ENCODE measurements at regions not wholly inside any gene's neighbourhood (a gene's known extent, or its start where the extent isn't known, plus 50 kb on each side); places are given as distances from the start of the nearest gene placed in this dataset.

GRCh38 chr2:22893761-22894517 is 491.0 kb upstream of the KLHL29 start:
- POLR2A ChIA-PET: no interaction called here
- no peaks in the 10 kb centered on the region for H3K36me3 ChIP-seq (ENCODE audit: control insufficient read depth in 2 of 2, insufficient read depth in 1 of 2, low read length in 2 of 2)
- CTCF ChIA-PET: interaction anchor here (2.2 kb wide), 1 partner anchor 10 kb away, joined by 7 read pairs; no protein-coding TSS in a partner anchor
- no peaks in the 10 kb centered on the region for H3K4me1 ChIP-seq (ENCODE audit: control insufficient read depth, insufficient read depth, low read length)
- no peaks in the 10 kb centered on the region for H3K9me3 ChIP-seq (ENCODE audit: control insufficient read depth, insufficient read depth, low read depth, low read length)
- H3K27ac ChIP-seq (ENCODE audit: extremely low read depth, low read depth, low read length): no peak overlapping the region
- TF ChIP-seq PRDM4 (tag by site-specific recombination; IDR thresholded peaks at IDR 0.05) (no peak), BCL11A (tag by site-specific recombination; IDR thresholded peaks at IDR 0.05; ENCODE audit: low read depth) (no peak), ZNF211 (tag by site-specific recombination; IDR thresholded peaks at IDR 0.05; ENCODE audit: low read depth) (no peak), ZFP69B (tag by site-specific recombination; IDR thresholded peaks at IDR 0.05) (no peak), GLIS1 (tag by site-specific recombination; IDR thresholded peaks at IDR 0.05) (peak; percentile 60)
- TF ChIP-seq, protein P1, sequence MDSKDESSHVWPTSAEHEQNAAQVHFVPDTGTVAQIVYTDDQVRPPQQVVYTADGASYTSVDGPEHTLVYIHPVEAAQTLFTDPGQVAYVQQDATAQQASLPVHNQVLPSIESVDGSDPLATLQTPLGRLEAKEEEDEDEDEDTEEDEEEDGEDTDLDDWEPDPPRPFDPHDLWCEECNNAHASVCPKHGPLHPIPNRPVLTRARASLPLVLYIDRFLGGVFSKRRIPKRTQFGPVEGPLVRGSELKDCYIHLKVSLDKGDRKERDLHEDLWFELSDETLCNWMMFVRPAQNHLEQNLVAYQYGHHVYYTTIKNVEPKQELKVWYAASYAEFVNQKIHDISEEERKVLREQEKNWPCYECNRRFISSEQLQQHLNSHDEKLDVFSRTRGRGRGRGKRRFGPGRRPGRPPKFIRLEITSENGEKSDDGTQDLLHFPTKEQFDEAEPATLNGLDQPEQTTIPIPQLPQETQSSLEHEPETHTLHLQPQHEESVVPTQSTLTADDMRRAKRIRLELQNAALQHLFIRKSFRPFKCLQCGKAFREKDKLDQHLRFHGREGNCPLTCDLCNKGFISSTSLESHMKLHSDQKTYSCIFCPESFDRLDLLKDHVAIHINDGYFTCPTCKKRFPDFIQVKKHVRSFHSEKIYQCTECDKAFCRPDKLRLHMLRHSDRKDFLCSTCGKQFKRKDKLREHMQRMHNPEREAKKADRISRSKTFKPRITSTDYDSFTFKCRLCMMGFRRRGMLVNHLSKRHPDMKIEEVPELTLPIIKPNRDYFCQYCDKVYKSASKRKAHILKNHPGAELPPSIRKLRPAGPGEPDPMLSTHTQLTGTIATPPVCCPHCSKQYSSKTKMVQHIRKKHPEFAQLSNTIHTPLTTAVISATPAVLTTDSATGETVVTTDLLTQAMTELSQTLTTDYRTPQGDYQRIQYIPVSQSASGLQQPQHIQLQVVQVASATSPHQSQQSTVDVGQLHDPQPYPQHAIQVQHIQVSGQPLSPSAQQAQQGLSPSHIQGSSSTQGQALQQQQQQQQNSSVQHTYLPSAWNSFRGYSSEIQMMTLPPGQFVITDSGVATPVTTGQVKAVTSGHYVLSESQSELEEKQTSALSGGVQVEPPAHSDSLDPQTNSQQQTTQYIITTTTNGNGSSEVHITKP (tag by site-specific recombination; IDR thresholded peaks at IDR 0.05): no peak
- H3K4me3 ChIP-seq (ENCODE audit: low read depth, low read length): no peak overlapping the region

DNA sequence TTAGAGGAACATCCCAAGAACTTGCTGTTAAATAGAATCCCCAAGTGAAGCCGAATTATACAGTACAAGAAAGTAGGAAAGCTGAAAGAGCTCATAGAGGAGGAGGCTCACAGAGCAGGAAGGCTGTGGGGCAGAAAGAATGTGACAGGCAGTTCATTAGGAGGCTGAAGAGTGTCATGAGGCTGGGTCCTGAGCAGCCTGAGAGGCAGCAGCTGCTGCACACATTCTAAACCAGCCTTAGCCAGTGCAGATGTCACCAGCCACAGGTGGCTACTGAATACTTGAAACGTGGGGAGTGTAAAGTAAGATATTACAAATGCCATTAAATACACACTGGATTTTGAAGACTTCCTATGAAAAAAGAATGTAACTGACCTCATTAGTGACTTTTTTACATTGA is 490.2 kb upstream of the KLHL29 start:
- ChIA-PET POLR2A (no interaction called here), CTCF (no interaction called here)
- no peaks in the 10 kb centered on the region for H3K36me3 ChIP-seq (ENCODE audit: control insufficient read depth in 2 of 2, insufficient read depth in 1 of 2, low read length in 2 of 2)
- H3K9me3 ChIP-seq (ENCODE audit: control insufficient read depth, insufficient read depth, low read depth, low read length): no peaks in the 10 kb centered on the region
- no peaks in the 10 kb centered on the region for H3K4me1 ChIP-seq (ENCODE audit: control insufficient read depth, insufficient read depth, low read length)
- no peak for TF ChIP-seq ZNF433 (tag by site-specific recombination; IDR thresholded peaks at IDR 0.05; ENCODE audit: low read depth)
- no peak for TF ChIP-seq PRDM4 (tag by site-specific recombination; IDR thresholded peaks at IDR 0.05)
- TF ChIP-seq ZNF48 (tag by site-specific recombination; IDR thresholded peaks at IDR 0.05): no peak
- TF ChIP-seq BCL11A (tag by site-specific recombination; IDR thresholded peaks at IDR 0.05; ENCODE audit: low read depth): no peak
- TF ChIP-seq ZNF76 (tag by site-specific recombination; IDR thresholded peaks at IDR 0.05; ENCODE audit: borderline replicate concordance, low read depth): no peak
- TF ChIP-seq GLIS2 (tag by site-specific recombination; IDR thresholded peaks at IDR 0.05): no peak
- TF ChIP-seq, protein P2, sequence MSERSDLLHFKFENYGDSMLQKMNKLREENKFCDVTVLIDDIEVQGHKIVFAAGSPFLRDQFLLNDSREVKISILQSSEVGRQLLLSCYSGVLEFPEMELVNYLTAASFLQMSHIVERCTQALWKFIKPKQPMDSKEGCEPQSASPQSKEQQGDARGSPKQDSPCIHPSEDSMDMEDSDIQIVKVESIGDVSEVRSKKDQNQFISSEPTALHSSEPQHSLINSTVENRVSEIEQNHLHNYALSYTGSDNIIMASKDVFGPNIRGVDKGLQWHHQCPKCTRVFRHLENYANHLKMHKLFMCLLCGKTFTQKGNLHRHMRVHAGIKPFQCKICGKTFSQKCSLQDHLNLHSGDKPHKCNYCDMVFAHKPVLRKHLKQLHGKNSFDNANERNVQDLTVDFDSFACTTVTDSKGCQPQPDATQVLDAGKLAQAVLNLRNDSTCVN (tag by site-specific recombination; optimal IDR thresholded peaks at IDR 0.05): no peak
- TF ChIP-seq ZNF830 (tag by site-specific recombination; IDR thresholded peaks at IDR 0.05; ENCODE audit: low read depth): no peak
- TF ChIP-seq GLIS1 (tag by site-specific recombination; IDR thresholded peaks at IDR 0.05): no peak
- H3K27ac ChIP-seq (ENCODE audit: extremely low read depth, low read depth, low read length): no peak overlapping the region
- no peak overlapping the region for H3K4me3 ChIP-seq (ENCODE audit: low read depth, low read length)

Data from HEK293 (cell line).